ENCODE measurements at regions not wholly inside any gene's neighbourhood (a gene's known extent, or its start where the extent isn't known, plus 50 kb on each side); places are given as distances from the start of the nearest gene placed in this dataset.

DNA sequence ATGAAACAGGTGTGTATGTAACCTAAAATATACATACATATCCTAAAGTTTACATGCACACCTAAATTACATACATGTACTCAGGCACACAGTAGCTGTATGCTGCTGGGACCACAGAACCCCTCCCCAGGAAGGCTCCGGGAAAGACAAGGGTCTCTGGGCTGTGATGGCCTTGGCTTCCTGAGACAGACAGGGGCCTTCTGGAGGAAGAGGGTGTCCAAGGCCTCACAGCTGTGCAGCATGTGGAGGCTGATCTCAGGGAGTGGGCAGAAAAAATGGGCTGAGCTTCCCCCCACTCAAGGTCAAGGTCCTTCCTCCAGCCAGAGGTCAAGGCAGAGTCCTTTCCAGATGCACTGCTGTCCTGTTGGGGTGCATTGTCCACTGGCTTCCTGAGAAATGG, 129.1 kb upstream of the THBS2 start:
- no peak for TF ChIP-seq CTCF (conservative IDR thresholded peaks at IDR 0.05)
- TF ChIP-seq EZH2 (IDR thresholded peaks at IDR 0.05; ENCODE audit: low read depth), result no peak
